Dendritic cell treated with granulocyte-macrophage colony-stimulating factor and Interleukin-4, amounts not matched to agents 40 ng/mL and 50 ng/mL, for 4 days (primary cell): ENCODE measurements at regions not wholly inside any gene's neighbourhood (a gene's known extent, or its start where the extent isn't known, plus 50 kb on each side); places are given as distances from the start of the nearest gene placed in this dataset.

ENCODE experiments used
- H3K27ac Mint-ChIP-seq: one replicate; pipeline ENCODE4 v1.8.0; 2022; ENCODE audit warnings: mild to moderate bottlenecking, mixed read lengths
- H3K27me3 Mint-ChIP-seq: one replicate; pipeline ENCODE4 v1.8.0; 2022; ENCODE audit warnings: mild to moderate bottlenecking, mixed read lengths
- H3K36me3 Mint-ChIP-seq: one replicate; pipeline ENCODE4 v1.8.0; 2022; ENCODE audit warnings: low read depth, mixed read lengths
- H3K4me1 Mint-ChIP-seq: one replicate; pipeline ENCODE4 v1.8.0; 2022; ENCODE audit warnings: low read depth, mixed read lengths
- H3K4me3 Mint-ChIP-seq: one replicate; pipeline ENCODE4 v1.8.0; 2022; ENCODE audit warnings: mild to moderate bottlenecking, moderate library complexity, mixed read lengths
- H3K9me3 Mint-ChIP-seq: one replicate; pipeline ENCODE4 v1.8.0; 2022; ENCODE audit warnings: mixed read lengths
- intact Hi-C: fragments of 100-400 bp; cut with micrococcal nuclease; formaldehyde crosslinking; loops from one replicate; pipeline ENCODE4 v1.15.0; 2022

GRCh38 chr10:31262672-31263071, 56.3 kb upstream of the ZEB1 start:
- H3K4me1 Mint-ChIP-seq = peaks cover 5% of the 10 kb centered on the region
- H3K9me3 Mint-ChIP-seq = no peaks in the 10 kb centered on the region
- H3K27ac Mint-ChIP-seq = no peak overlapping the region
- H3K36me3 Mint-ChIP-seq = no peaks in the 10 kb centered on the region
- H3K27me3 Mint-ChIP-seq = no peaks in the 10 kb centered on the region
- intact Hi-C loops = no loop called here
- no peak overlapping the region for H3K4me3 Mint-ChIP-seq

- intact Hi-C loops = no loop called here
- H3K36me3 Mint-ChIP-seq = no peaks in the 10 kb centered on the region
- no peak overlapping the region for H3K4me3 Mint-ChIP-seq
- no peaks in the 10 kb centered on the region for H3K9me3 Mint-ChIP-seq
- H3K4me1 Mint-ChIP-seq = peaks cover 5% of the 10 kb centered on the region
- no peak overlapping the region for H3K27ac Mint-ChIP-seq
- H3K27me3 Mint-ChIP-seq = no peaks in the 10 kb centered on the region
Measured at GRCh38 chr10:31263903-31264302, 55.1 kb upstream of the ZEB1 start.

GRCh38 chr10:31268444-31269303, 50.3 kb upstream of the ZEB1 start:
- Mint-ChIP-seq H3K4me3 (no peak overlapping the region), H3K36me3 (no peaks in the 10 kb centered on the region), H3K9me3 (peaks cover 7% of the 10 kb centered on the region), H3K4me1 (no peaks in the 10 kb centered on the region), H3K27ac (no peak overlapping the region), H3K27me3 (no peaks in the 10 kb centered on the region)
- intact Hi-C loops = no loop called here
